ENCODE measurements at regions not wholly inside any gene's neighbourhood (a gene's known extent, or its start where the extent isn't known, plus 50 kb on each side); places are given as distances from the start of the nearest gene placed in this dataset.

- DNase-seq (ENCODE audit: low spot score): no peak
These were observed 298.9 kb downstream of the SHOX2 start for GRCh38 chr3:157807280-157807679.

- no peak for DNase-seq (ENCODE audit: low spot score)
These were observed 300.7 kb downstream of the SHOX2 start for GRCh38 chr3:157805538-157805937.

- DNase-seq (ENCODE audit: low spot score): no peak
These were observed 291.6 kb upstream of the VEPH1 start for GRCh38 chr3:157794771-157795170.

DNA sequence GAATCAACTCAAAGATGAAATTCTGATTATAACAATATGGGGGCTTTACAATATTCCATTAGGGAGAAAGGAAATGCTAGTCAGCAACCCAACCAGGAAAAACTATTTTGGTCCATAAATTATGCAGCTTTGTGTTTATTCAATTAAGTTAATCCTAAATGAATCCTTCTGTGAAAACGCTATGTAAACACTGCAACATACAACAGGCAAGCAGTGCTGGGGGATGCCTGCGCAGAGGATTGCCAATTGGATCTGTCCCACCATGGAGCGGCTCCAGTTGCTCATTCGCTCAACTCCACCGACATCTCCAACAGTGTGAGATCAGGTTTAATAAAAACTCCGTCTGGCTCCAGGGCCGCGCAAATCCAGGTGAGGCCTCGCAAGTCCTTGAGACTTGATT lies 290.5 kb upstream of the VEPH1 start:
- no peak for DNase-seq (ENCODE audit: low spot score)

DNA sequence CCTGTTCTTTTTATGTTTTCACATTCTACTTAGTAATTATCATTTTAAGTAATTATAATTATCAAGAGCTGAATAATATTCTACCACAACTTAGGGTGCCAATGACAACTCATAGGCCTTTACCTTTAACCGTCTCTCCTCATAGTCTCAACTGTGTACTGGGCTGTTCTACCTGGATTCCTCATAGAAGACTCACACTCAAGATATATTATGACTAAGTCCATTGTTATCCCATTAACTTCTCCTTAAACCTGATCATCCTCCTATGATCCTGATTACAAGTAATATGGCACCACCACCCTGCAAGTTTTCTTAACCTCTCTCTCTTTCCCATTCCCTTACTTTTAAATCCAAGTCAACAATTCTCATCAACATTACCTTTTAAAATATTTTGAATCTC lies 285.9 kb upstream of the VEPH1 start:
- DNase-seq (ENCODE audit: low spot score): no peak

DNA sequence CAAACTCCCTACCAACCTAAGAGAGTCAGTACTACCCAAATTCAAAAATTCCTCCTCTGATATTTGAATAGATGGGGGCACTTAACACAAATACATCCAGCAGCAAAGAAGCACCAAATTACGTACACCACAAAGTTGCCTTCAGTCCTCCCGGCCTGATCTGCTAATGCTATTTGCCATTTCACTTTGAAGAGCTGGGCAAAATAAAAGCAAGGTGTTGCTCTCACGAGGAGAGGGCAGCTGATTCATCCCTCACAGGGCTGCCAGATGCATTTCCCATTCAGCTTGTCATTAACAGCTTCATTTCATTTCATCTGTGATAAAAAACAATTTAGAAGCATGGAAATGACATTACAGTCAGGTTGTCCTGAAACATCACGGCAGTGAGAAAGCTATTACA lies 283.4 kb upstream of the VEPH1 start:
- no peak for DNase-seq (ENCODE audit: low spot score)

DNA sequence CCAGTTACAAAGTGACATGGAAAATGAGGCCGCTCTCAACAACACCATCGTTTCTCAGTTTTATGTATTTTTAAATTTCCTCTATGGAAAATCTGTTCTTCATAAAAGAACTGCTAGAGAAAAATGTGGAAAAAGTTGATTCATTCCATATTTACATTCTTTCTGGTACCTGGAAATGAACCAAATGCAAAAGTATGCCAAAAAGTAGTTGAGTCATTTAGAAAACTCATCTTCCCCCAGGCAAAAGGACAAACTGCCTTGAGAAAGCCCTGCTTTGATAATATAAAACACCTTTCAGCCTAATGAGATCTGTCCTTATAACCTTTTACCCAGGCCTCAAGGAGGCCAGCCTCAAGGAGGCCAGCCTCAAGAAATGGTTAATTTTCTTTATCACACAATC lies 283.0 kb upstream of the VEPH1 start:
- DNase-seq (ENCODE audit: low spot score): no peak

GRCh38 chr3:157785102-157785826 lies 282.0 kb upstream of the VEPH1 start:
- no peak for DNase-seq (ENCODE audit: low spot score)

GRCh38 chr3:157782236-157782635 lies 279.0 kb upstream of the VEPH1 start:
- DNase-seq (ENCODE audit: low spot score): no peak

DNA sequence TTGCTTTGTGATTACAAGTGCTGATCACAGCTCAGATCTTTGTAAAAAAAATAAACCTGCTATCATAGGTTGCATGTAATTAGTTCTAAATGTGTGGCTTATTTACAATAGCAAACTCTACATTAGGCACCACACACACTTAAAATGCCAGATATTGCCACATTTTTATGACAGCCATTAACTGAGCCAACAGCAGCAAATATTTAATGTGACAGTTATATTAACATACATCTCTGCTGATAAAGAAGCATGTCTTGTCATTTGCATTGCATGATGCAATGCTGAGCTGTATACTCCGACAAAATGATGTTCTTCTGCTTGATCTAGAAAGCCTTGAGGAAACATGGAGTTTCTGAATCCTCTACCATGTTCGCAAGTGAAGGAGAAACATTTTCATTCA lies 273.6 kb upstream of the VEPH1 start:
- no peak for DNase-seq (ENCODE audit: low spot score)

GRCh38 chr3:157775446-157775845 lies 272.2 kb upstream of the VEPH1 start:
- DNase-seq (ENCODE audit: low spot score): no peak

DNA sequence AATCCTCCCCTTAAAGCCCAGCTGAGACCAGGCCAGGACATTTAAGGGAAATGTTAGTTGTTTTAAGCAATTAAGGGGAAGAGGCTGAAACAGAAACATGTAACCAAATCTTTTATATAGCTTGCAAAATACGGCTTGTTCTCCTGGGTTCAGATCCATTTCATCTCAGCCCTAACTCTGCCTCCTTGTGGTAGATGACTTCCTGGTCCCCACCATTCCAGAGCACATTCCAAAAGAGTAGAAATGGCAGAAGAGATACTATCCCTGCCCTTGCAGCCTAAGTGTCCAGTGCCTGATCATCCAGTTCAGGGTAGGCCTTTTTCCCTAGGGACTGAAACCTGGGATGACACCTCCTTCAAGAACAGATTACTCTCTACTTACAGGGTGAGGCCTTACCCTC lies 266.2 kb upstream of the VEPH1 start:
- no peak for DNase-seq (ENCODE audit: low spot score)

DNA sequence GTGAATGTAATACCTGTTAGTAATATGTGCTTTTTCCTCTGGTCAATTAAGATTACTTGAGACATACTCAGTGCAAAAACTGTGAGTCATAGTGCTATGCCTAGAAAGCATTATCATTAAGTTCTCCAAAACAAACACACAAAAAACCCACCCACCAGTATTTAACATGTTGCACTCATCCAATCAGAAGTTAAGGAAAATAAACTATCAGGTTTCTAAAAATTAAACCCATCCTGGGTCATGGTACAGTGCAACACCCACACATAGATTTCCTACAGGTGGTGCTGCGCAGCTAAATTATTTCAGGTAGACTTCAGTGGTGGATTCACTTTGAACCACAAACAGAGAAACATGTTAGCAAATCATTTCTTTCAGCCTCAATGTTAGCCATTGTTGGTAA lies 264.4 kb upstream of the VEPH1 start:
- no peak for DNase-seq (ENCODE audit: low spot score)

DNA sequence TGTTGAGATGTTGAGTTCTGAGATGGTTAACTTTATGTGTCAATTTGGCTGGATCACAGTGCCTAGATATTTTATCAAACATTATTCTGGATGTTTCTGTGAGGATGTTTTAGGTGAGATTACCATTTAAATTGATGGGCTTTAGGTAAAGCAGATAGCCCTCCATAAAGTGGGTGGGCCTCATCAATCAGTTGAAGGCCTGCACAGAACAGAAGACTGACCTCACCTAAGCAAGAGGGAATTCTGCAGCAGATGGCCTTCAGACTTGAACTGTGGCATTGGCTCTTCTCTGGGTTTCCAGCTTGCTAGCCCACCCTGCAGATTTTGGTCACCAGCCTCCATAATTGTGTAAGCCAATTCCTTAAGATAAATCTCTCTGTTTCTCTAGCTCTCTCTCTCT lies 260.4 kb upstream of the VEPH1 start:
- no peak for DNase-seq (ENCODE audit: low spot score)

DNA sequence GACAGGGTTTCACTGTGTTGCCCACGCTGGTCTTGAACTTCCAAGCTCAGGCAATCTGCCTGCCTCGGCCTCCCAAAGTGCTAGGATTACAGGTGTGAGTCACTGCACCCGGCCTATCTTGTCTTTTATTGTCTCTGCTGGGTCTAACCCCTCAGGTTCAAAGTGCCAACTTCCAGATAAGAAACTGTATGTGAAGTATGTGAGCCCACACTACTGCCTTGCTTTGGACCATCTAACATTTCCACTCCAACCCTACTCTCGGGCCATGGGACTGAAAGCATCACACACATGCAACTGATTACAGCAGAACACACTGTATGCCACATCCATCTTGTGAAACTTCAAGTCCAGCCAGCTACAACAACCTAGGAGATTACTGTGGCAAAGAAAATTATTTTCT lies 256.1 kb upstream of the VEPH1 start:
- no peak for DNase-seq (ENCODE audit: low spot score)

- no peak for DNase-seq (ENCODE audit: low spot score)
These were observed 252.0 kb upstream of the VEPH1 start for GRCh38 chr3:157755233-157755632.

- peak; percentile 13 for DNase-seq (ENCODE audit: low spot score)
These were observed 251.2 kb upstream of the VEPH1 start for GRCh38 chr3:157754451-157754850.

- no peak for DNase-seq (ENCODE audit: low spot score)
These were observed 250.5 kb upstream of the VEPH1 start for GRCh38 chr3:157753787-157754136.

DNA sequence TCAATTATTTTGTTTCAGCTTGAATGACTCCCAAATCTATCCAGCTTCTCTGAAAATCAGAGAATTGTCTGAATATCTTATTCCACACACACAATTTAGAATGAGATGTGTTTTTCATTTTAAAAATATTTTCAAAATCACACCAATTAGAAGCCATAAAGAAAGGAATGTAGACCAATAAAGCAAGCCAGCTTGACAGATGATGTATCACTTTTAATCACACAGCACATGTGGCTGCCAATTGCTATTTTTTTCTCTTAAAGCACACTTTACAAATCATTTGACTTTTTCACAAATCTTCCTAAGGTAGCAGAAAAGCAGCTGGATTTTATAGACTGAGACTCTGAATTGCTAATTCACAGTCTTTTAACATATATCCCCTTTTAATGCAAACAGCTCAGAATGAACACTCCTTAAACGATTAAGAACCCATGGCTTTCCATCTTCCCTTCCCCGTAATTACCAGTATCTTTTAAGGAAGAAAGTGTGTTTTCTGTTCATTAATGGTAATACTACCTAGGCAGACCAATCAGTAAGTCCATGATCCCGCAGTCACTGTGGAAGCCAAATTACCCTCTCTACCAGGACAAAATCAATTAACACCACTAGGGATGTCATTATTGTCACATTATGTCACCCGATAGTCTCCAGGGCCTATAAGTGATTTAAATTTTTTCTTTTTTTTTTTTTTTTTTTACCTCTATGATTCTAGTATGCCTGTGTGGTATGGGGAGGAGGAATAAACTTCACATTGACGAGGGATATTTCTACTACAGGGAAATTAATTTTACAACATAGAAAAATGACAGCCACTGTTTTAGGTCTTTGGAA lies 250.0 kb upstream of the VEPH1 start:
- DNase-seq (ENCODE audit: low spot score): no peak

GRCh38 chr3:157752554-157752953 lies 249.3 kb upstream of the VEPH1 start:
- DNase-seq (ENCODE audit: low spot score): no peak

GRCh38 chr3:157751386-157751785 lies 248.2 kb upstream of the VEPH1 start:
- DNase-seq (ENCODE audit: low spot score): no peak

GRCh38 chr3:157746391-157746790 lies 243.2 kb upstream of the VEPH1 start:
- DNase-seq (ENCODE audit: low spot score): no peak

GRCh38 chr3:157741607-157742006 lies 238.4 kb upstream of the VEPH1 start:
- no peak for DNase-seq (ENCODE audit: low spot score)

GRCh38 chr3:157738441-157738840 lies 235.2 kb upstream of the VEPH1 start:
- no peak for DNase-seq (ENCODE audit: low spot score)

Measured in Ammon's horn (tissue), 1 donor.